TTC549 (cell line): ENCODE measurements at regions not wholly inside any gene's neighbourhood (a gene's known extent, or its start where the extent isn't known, plus 50 kb on each side); places are given as distances from the start of the nearest gene placed in this dataset.

Source experiments
- FAIRE-seq: peaks from 2 replicates; lab custom pipeline; 2012; peaks lifted over from hg19 to GRCh38; lab: Jason Lieb, UNC

DNA sequence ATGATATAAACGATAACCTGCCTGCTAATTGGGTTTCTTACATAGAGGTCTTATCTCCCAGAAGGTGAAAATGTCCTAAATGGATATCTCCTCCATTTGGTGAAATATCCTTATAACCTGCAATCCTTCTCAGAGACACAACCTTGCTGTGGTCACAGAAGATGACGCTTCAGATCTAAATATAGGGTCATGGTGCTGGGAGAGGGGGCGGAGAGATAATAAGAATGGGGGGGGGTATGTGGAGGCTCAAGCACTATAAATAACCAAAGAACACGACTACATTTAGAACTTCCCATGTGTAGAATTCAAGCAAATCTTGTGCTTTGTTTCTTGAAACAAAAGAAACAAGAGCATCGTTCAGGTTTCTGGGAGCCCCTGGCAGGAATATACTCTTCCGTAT is 260.6 kb upstream of the ESRRG start:
- FAIRE-seq = no peak

DNA sequence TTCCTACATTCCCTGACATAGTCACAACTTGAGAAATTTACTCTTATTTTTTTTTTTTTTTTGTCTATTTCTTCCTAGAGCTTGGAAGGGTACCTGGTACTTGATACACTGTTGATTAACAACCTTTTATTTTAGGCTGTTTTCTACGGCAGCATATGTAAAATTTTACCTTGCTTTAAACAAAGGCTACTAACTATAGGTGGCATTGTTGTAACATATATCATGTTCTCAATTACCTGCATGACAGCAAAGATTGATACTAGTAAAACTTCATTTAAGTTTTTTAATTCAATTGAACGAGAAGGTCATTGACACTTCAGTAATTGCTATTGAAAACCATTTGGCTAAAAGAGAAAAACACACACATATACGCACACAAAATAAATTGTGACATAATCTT is 238.3 kb upstream of the ESRRG start:
- no peak for FAIRE-seq

DNA sequence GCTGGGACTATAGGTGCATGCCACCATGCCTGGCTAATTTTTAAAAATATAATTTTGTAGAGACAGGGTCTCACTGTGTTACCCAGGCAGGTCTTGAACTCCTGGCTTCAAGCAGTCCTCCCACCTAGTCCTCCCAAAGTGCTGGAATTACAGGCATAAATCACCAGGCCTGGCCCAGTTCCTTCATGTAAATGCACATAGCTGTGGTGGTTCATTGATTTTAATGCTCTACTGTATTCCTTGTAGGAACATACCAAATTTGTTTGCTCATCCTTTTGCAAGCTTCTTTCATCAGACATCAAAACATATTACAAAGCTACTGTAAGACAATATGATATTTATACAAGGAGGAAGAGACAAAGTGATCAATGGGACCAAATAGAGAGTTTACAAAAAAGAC is 237.5 kb upstream of the ESRRG start:
- no peak for FAIRE-seq

DNA sequence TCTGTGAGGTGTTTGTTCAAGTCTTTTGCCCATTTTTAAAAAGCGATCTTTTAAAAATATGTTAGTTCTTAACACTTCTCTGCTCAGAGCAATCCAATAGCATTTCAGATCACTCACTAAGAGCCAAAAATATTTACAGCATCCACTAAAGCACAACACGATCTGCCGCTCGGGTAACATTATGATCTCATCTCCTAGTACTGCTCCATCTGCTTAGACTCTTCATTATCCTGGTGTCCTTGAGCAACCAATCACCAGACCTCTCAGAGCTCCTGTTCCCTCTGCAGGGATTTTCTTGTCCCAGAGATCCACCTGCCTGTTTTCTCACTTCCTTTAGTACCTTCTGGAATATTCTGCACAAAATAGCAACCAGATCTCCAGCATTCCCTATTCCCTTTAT is 235.3 kb upstream of the ESRRG start:
- FAIRE-seq = no peak

DNA sequence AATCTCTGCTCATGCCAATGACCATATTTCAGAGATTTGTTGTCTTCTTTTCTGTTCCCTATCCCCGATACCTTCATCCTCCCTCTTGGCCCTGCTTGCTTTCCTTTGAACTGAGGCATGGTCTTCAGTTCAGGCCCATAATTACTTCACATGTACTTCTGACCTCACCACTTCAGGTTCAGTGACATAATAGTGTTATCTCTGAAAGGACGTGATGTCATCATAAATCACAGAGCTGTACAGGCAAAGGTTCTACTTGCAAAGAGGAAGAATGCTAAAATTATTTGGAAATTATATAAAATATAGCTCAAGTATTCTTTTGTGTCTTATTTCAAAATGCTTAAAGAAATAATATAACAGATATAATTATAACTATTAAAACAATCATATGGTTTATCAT is 230.3 kb upstream of the ESRRG start:
- peak; percentile 67 for FAIRE-seq

DNA sequence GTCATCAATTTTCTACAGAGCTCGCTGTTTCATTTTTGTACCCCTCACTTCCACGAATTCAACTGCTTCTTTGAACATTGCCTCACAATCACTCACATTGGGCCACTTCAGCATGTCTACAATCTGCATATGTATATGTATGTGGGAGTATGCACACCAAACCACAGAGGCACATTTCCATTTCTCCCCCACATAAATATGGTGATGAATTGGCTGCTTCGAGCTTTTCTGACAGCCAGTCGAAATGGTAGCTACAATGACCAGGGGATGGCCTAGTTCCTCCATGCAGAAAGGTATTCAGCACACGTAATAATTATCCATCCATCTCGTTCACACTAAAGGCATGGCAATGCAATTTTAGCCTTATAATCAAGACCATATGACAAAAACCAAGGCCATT is 229.6 kb upstream of the ESRRG start:
- no peak for FAIRE-seq

DNA sequence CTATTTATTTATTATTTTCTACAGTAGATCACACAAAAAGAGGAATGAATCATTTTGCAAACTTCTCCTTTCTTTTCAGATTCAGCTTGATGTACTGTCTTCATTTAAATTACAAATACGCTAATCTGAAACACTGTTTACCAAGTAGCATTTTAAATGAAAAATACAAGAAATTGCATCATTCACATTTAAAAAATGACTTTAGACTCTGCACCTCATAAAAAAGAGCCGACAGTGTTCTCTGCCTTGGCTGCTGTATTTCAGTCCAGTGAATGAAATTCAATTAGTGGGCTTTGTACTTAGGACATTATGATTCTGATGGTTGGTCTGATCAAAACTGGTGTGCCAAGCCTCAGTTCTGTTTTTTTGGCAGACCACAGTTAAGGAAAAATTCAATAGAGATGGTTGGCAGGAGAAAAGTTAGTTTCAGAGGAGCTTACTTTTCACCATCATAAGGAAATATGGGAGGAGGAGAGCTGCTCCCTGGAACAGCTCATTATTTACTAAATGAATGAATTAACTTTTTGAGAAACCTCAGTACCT is 222.4 kb upstream of the ESRRG start:
- FAIRE-seq = no peak

DNA sequence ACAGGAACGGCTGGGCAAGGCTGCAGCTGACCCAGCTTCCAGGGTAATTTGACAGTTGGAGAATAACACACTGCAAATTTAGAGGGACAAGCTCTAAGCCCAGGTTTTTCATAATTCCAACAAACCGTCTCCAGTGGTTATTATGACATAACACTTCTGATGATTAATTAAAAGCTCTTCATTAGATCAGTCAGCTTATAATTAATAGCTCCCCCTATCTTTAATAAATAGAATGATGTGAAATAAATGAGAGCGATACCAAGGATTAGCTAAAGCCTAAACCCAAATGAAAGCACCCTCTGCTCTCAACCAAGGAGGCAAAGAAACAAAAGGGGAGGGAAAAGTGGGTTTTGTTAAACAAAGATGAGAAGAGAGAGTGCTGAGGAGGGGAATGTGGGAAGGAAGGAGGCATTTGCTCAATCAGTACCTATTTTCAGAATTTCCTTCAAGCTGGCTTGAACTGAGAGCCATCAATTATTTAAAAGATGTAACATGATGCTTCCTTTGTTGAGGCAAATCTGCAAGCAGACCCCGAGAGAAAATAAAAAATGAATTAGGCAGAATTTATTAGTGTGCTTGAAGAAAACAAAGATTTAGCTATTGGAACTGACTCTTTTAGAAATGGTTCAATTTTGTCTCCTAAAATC is 221.8 kb upstream of the ESRRG start:
- no peak for FAIRE-seq

DNA sequence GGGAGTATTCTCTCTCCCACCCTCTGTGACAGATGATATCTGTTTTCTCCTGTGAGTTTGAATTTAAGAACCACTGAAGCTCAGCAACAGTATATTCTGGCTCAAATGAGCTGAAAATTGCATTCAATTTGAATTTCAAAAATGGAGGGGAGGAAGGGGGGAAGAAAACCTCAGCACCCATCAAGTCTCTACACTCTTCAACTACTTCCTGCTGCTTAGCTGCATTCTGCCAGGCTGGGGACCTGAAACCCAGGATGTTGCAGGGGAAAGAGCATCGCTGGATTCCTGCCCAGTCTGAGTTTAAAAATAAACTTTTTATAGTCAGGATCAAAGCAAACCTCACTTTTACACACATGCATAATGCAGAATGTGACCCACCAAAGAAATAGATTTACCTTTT is 214.3 kb upstream of the ESRRG start:
- FAIRE-seq = no peak

DNA sequence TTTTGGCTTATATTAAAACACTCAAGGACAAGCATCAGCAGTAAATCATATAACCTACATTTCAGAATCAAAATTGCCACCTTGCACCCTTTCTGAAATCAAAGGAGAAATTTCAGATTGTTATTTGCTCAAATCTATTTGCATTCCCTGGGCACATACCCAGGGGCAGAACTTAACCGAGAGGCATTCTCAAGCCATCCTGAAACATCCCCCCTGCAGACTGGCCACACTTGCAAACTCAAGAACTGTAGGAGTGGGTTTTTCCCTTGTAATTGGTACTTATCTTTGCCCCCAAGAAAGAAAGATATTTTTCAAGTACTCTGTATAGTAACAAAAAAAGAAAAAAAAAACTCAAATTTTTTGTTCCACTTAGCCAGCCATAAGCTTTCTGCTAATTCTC is 213.6 kb upstream of the ESRRG start:
- no peak for FAIRE-seq

DNA sequence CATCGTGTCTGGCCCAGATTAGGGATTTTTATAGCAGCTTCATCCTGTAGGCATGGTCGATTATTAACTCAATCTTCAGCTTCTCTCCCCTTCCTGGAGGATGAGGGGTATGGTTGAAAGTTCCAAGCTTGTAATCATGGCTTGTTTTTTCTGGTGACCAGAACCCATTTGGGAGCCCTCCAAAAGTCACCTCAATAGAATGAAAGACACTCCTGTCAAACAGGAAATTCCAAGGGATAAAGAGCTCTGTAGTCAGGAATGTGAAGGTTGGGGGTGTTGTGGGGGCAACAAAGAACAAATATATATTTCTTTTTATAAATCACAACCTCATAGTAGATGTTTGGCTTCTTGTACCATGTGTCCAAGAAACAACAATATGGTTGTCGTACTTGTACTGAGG is 212.7 kb upstream of the ESRRG start:
- FAIRE-seq = no peak

DNA sequence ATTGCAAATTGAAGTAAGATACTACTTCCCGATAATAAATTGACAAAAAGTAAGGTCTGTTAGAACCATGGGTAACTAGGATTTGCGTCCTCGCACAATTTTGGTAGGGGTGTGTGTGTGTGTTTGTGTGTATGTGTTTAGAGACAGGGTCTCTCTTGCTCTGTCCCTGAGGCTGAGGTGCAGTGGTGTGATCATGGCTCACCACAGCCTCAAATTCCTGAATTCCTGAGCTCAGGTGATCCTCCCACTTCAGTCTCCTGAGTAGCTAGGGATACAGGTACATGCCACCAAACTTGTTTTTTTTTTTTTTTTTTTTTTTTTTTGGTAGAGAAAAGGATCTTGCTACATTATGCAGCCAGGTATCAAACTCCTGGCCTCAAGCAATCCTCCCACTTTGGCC is 209.2 kb upstream of the ESRRG start:
- FAIRE-seq = no peak

DNA sequence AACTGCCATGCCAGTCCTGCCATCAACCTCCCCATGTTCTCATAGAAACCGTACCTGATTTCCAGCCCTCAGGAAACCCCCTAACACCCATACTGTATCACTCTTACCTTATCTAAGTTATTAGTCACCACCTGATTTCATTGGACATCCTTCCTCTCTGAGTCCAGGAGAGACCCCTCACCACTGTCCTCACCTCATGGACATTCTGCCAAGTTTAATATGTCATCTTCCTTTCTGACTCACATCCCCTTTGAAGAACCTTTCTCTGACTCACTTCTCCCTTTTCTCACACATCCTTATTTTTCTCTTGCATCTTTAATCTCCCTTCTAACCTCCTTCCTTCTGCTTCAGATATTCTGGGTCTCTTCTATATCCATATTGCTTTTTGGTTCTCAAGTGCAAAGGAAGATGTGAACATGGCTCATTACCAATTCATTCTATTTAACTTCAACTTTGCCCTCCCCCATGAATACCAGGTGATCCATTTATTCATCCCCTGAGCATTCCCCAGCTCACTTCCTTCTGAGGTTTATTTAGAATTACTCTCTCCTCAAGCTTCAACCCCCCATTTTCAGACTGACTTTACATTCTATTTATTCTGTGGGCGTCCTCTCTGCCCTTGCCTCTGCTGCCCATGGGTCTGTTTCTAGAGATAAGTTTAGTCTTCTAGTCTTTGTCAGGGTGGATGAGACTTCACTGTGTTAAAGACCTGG is 206.8 kb upstream of the ESRRG start:
- no peak for FAIRE-seq

DNA sequence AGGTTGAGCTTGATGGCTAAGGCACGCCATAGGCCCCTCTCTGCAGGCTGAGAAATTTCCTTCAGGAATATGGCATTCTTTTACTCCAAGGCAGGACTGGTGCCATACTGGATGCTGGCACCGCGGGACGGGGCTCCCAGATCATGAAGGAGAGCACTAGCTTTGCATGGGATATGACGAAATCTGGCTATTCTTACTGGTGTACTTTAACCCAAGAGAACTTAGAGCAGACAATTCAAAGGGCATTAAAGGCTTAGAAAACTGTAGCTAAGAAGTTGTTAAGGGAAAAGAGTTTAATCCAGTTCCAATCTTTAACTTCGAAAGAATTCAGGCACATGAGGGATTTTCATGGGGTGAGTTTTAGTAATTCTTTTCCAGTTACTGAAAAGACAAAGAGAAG is 204.4 kb upstream of the ESRRG start:
- no peak for FAIRE-seq

DNA sequence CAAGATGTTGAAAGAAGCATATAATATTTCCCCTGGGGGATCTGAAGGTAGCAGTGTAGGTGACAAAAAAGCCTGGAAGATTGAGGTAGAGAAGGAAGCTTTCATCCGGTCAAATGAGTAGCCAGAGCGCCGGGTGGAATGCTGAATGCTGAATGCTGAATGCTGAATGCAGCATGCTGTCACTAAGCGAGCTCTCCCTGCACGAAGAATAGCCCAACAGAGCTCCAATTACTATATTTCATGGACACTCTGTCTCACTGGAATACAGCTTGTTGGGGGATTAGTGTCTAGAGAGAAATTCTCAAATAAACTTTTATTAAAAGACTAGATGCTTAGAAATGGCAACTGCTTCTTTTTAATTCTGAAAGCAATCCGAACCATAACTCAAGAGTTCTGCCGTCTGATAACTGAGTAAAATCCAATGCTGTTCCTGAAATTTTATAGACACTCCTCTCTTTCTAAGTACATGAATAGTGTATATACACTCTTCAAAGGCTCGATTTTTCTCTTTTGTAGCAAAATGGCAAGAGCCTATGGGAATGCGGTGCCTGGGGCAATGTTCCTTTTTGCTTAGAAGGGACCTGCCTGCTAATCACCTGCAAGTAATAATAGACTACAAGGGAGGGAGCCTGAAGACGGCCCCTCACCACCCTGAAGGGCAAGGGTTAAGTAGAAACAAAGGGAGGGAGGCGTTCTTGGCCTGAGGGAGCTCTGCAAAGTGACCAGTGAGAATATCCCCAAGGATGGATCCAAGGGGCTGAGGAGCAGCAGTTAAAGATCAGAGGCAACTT is 203.7 kb upstream of the ESRRG start:
- no peak for FAIRE-seq

DNA sequence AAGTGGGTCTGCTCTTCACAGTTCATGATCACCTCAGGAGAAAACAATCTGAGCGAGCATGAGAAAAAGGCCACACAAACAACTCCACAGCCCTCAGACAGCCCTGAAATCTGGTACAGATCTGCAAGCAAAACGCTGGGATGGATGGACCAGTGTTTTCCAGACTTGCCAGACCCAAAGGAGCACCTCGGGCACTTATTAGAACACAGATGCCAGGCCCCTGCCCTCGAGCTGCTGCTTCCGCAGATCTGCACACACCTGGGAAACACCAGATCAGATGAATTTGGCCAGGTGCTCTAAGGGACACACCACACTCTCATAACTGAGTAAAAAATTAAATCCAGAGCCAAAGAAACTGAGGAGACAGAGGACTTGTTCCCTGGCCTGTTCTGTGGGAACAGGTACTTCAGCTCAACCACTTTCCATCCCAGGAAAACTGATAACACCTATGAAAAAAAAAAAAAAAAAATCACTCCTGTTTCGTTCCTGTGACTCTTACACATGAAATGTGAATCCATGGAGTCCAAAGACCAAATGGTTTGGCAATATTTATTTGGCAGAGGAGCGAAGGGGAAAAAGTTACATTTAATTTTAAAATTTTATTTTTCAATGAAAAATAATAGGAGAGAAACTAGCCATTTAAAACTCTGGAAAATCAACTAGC is 202.9 kb upstream of the ESRRG start:
- no peak for FAIRE-seq

DNA sequence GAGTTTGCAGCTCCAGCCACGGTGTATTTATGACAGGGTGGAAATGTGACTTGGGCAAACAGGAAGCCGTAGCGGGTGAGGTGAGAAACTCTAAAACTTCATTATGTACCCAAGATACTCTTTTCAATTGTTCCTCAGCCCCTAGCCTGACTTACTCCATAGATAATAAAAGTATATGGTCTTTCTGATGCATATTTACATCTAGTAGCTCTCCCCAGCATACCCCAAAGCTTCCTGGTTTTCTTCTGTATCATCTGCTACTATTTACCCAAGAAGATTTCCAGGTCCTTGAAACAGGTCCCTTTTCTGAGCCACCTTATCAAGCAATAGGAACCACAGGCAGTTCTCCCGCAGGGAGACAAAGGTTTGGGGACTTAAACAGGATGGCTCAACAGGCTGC is 201.5 kb upstream of the ESRRG start:
- FAIRE-seq = no peak

DNA sequence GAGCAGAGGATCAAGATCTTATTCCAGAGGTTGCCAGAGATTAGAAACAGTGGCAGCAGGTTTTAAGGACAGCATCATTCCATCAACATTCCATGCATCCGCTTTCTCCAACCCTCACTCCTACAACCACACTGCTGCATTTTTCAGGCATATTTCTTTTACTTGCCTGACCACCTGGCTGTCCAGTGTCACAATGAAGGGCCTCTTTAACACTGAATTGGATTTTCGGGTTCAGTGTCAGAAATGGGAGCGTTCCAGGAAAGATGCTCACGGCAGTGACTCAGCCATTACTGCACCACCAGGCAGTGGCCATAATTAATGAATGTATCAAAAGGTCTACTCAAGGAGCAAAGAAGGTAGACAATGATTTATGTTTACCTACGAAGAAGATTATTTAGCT is 200.4 kb upstream of the ESRRG start:
- no peak for FAIRE-seq

DNA sequence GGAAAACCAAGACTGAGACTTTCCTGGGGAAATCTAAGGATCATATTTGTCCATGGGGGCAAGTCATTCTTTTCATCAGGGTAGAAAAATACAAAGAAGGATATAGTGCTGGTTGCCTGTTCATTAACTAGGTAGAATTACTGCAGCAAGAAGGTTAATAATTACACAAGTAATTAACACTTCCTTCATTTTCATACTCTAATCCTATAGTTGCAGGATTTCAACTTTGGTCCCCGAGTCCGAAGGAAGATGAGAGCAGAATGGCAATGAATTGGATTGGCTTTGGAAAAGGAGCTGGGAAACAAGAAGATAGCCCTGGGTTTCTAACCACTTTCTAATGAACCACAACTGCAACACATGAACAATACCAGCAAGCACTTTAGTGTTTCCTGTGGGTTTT is 199.2 kb upstream of the ESRRG start:
- FAIRE-seq = no peak

DNA sequence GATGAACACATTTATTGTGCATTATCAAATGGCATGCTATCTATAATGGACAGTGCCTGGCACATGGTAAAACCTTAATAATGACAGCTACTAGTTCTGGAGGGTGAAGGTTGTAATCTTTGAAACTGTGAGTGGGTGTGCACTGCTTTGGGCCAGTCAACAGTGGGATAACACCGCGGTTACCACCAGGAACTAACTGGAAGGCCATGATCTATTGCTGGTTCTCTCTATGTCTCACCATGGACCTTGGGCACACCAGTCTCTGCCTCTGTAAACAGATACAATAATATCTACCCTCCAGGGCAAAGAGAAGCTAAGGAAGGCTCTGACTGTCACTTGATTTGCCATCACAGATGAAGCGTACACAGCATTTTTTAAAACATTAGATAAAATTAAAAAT is 198.6 kb upstream of the ESRRG start:
- no peak for FAIRE-seq

DNA sequence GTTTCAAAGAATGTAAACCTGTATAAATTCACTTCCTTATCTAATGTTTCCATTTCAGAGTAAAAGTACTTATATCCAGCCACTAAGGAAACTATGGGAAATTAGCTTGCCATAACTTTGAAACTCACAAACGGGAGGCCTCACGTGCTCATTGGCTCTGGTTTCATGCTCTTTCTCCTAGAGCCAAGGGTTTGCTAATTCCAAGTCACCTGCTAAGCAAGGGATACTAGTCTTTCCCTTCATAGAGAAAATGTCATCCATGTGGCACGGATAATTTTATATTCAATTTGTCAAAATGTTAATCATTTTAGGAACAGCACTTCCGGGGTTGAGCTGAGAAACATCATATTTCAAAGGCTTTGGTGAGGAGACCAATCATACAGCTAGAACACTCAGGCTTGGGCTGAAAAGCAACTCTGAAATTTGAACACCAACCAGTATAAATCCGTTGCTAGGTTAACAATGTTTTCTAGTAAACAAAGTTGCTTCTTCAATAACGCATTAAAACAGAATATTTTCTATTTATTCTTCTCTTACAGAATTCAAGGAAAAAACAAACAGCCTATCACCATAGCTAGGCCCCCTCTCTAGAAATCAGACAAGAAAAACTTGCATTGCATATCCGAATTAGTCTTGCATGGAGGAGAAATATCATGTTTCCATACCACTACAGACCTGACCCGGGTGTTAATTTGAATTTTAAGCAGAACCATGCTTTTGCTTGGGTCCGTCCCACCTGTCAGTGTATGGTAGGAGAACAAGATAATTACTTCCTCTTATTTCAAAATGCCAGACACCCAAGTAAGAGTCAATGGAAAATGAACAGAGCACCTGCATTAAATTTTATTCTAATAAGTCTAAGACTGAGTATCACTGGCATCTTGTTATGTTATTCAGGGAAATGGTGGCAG is 196.1 kb upstream of the ESRRG start:
- FAIRE-seq = no peak
